ENCODE measurements at regions not wholly inside any gene's neighbourhood (a gene's known extent, or its start where the extent isn't known, plus 50 kb on each side); places are given as distances from the start of the nearest gene placed in this dataset.
"Not testable (repeated sequence)": the region's sequence is repeated elsewhere in the genome, so short reads cannot be mapped to it uniquely, and the experiment has no call there.

DNA sequence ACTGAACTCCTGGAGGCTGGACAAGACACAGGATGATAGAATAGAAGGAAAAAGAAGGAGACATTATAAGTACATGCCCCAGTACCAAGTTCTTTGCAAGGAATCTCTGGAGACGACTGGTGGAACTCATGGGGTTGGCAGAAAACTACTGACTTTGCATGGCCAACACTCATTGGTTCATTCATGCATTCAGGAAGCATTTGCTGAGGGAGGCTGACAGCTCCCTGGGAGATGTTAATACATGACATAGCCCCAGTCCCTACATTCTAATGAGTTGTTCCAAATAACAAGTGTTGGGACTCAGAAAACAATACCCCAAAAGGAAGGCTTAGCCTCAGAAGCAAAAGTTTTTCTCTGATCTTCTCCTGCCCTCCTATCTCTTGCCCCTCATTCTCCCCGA is 172.8 kb upstream of the IRF2BP2 start:
- no peak overlapping the region for H3K27ac Mint-ChIP-seq
- DNase-seq: no peak
- no peaks in the 10 kb centered on the region for H3K27me3 Mint-ChIP-seq

DNA sequence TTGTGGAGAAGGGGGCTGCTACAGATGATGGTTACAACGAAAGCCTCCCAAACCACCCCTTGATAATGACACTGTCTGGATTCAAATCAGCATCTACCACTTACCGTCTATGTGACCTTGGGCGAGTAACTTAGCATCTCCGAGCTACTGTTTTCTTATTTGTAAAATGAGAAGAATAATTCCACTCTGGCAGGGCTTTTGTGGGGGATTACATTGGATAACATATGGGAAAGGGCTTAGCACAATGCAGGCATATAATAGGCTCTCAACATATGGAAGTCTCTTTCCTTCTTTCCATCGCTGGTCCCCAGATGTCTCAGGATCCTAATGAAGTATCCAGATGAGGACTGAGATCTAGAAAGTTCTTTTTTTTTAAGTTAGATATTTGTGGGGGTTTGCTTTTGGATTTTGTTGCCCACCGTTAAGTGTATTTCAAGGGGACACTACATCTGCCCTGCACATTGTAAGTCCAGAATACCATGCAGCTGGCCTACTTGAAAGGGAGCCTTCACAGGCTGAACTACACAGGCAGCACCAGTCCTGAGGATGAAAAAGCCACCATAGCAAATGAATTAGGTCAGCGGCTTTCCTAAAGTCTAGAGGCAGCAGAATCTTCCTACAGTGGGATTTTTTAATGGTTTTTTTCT is 172.2 kb upstream of the IRF2BP2 start:
- no peaks in the 10 kb centered on the region for H3K36me3 Mint-ChIP-seq (ENCODE audit: insufficient read depth)
- DNase-seq: no peak
- no peaks in the 10 kb centered on the region for H3K9me3 Mint-ChIP-seq
- H3K4me3 Mint-ChIP-seq: no peak overlapping the region
- ATAC-seq (replicated peaks): no peak
- H3K4me1 Mint-ChIP-seq (ENCODE audit: low read depth in 2 of 2): no peaks in the 10 kb centered on the region
- no peaks in the 10 kb centered on the region for H3K27me3 Mint-ChIP-seq
- H3K27ac Mint-ChIP-seq: no peak overlapping the region

More for the DNA sequence above, 172.8 kb upstream of the IRF2BP2 start:
- Mint-ChIP-seq H3K36me3 (ENCODE audit: insufficient read depth) (no peaks in the 10 kb centered on the region), H3K4me3 (no peak overlapping the region), H3K9me3 (no peaks in the 10 kb centered on the region), H3K4me1 (ENCODE audit: low read depth in 2 of 2) (no peaks in the 10 kb centered on the region)
- ATAC-seq (replicated peaks): no peak

DNA sequence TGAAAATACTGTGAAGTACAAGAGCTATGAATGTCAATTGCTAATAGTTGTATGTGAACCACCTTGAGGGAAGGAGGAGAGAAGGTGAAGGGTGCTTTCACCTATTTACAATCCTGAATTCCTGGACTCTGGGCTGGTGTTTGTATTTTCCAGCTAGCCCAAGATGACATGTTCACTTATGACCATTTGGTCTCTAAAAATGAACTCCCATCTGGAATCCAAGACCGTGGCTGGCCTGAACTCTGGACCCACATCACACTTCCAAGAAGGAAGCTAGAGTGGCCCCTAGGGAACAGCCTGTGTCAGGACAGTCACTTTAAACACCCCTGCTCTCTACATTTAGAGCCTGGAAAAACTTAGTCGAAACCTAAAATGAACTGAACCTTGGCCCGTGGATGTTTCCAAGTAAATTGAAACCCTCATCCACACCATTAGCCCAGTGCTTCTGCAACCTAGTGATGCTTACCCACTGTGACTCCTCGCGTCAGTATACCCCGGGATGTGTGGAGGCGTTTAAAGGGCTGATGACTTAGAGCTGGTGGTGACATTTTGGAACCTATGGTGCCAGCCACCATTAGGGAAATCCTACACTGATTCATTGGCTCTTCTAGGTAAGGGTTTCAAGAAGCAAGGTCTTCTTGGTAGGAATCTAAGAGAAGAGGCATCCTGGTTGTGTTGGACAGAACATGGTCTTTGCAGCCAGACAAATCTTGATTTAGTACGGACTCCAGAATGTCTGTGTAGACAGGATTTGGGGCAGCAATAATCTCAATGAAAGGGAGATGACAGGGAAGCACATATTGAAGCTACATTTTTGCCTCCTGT is 171.5 kb upstream of the IRF2BP2 start:
- Mint-ChIP-seq H3K4me1 (ENCODE audit: low read depth in 2 of 2) (no peaks in the 10 kb centered on the region), H3K27ac (no peak overlapping the region), H3K36me3 (ENCODE audit: insufficient read depth) (no peaks in the 10 kb centered on the region), H3K4me3 (no peak overlapping the region), H3K9me3 (no peaks in the 10 kb centered on the region), H3K27me3 (no peaks in the 10 kb centered on the region)
- DNase-seq (no peak), ATAC-seq (replicated peaks) (no peak)

- no peak overlapping the region for H3K4me3 Mint-ChIP-seq
- ATAC-seq (replicated peaks) (no peak), DNase-seq (no peak)
- H3K27ac Mint-ChIP-seq: no peak overlapping the region
- no peaks in the 10 kb centered on the region for H3K9me3 Mint-ChIP-seq
- no peaks in the 10 kb centered on the region for H3K27me3 Mint-ChIP-seq
- no peaks in the 10 kb centered on the region for H3K4me1 Mint-ChIP-seq (ENCODE audit: low read depth in 2 of 2)
- H3K36me3 Mint-ChIP-seq (ENCODE audit: insufficient read depth): no peaks in the 10 kb centered on the region
Measured at GRCh38 chr1:234780531-234781162, 170.7 kb upstream of the IRF2BP2 start.

DNA sequence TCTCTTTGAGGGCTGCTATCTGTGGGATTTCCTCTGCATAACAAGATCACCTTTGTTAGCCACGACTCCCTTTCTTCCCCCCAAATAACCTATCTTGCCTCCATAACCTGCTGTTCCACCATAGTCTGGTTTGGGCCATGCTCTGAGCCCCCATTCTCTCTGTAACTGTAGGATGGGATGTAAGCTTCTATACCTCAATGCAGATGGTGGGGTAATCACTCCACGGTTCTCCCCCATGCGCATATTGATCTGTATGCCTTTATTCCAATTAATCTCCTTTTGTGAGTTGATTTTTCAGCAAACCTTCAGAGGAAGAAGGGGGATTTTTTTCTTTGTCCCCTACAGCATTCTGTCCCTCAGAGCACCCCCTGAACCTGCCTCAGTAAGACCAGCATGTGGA is 170.1 kb upstream of the IRF2BP2 start:
- Mint-ChIP-seq H3K4me1 (ENCODE audit: low read depth in 2 of 2) (peaks cover 0 to under 1% of the 10 kb centered on the region in 2 donors), H3K27ac (no peak overlapping the region), H3K36me3 (ENCODE audit: insufficient read depth) (no peaks in the 10 kb centered on the region), H3K9me3 (no peaks in the 10 kb centered on the region), H3K27me3 (no peaks in the 10 kb centered on the region), H3K4me3 (no peak overlapping the region)
- no peak for DNase-seq
- no peak for ATAC-seq (replicated peaks)

GRCh38 chr1:234779600-234779999 is 169.6 kb upstream of the IRF2BP2 start:
- H3K36me3 Mint-ChIP-seq (ENCODE audit: insufficient read depth); DNase-seq; H3K27ac Mint-ChIP-seq; H3K4me1 Mint-ChIP-seq (ENCODE audit: low read depth in 2 of 2); ATAC-seq (replicated peaks); H3K4me3 Mint-ChIP-seq; H3K27me3 Mint-ChIP-seq; H3K9me3 Mint-ChIP-seq: not testable (repeated sequence)

GRCh38 chr1:234779160-234779538 is 169.2 kb upstream of the IRF2BP2 start:
- H3K4me3 Mint-ChIP-seq: no peak overlapping the region
- no peak overlapping the region for H3K27ac Mint-ChIP-seq
- peaks cover 0 to 2% of the 10 kb centered on the region in 2 donors for H3K4me1 Mint-ChIP-seq (ENCODE audit: low read depth in 2 of 2)
- no peak for ATAC-seq (replicated peaks)
- H3K9me3 Mint-ChIP-seq: no peaks in the 10 kb centered on the region
- no peaks in the 10 kb centered on the region for H3K27me3 Mint-ChIP-seq
- H3K36me3 Mint-ChIP-seq (ENCODE audit: insufficient read depth): no peaks in the 10 kb centered on the region
- no peak for DNase-seq

DNA sequence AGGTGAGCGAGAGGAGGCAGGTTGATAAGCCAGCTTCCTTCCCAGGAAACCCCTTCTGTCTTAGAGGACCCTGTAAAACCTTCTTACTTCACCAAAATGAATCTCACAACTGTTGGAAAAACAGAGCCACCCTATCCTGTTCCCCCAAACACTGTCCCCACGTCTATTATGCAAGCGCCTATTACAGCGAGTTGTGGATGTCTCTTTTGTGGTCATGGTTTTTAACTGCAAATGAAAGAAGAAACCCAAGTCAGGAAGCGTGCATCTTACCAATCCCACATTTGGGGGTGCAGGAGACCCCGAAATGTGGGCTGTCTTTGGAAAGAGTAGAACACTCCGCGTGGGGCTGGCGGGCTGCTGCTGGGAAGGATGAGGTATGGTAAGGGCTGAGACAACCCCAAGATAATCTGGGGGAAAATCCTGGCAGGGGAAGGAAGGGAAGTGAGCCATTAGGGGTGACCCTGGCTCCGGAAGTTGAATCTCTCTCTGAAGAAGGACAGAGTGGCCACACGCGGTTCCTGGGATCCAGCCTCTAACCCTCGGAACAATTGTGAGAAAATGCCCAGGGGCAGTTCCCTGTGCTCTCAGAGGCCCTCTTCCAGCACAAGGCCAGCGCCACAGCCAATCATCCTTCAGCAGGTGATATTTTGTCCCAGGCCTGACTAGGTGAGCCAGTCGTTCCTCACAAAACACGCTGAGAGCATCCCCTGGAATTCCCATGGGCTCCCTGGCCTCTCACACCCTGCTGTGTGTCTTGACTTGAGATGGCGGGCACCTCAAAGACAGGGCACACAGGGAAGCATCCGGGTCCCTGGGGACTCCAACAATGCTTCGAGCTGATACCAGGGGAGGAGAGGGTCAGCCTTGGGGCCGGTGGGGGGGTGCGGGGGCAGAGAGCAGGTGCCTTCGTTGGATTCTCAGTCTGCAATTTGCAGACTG is 168.5 kb upstream of the IRF2BP2 start:
- Mint-ChIP-seq H3K4me3 (no peak overlapping the region), H3K4me1 (ENCODE audit: low read depth in 2 of 2) (peaks cover 0 to 2% of the 10 kb centered on the region in 2 donors), H3K36me3 (ENCODE audit: insufficient read depth) (no peaks in the 10 kb centered on the region), H3K27ac (no peak overlapping the region), H3K27me3 (no peaks in the 10 kb centered on the region), H3K9me3 (no peaks in the 10 kb centered on the region)
- DNase-seq: no peak
- ATAC-seq (replicated peaks): peak; percentile 45

DNA sequence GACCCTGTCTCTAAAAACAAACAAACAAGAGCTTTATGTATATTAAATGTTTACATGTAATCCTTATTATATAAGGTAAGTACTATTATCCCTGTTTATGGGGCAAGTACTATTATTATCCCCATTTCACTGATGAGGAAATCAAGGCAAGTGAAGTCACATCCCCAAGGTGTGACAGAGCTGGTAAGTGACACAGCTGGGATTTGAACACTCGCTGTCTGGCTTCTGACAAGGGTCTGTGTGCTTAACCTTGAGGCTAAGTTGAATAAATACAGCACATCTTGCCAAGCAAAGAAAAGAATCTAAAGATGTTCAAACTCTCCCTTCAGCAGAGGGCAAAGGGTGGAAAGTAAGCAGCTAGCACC is 167.9 kb upstream of the IRF2BP2 start:
- H3K4me1 Mint-ChIP-seq (ENCODE audit: low read depth in 2 of 2): peaks cover 3% of the 10 kb centered on the region in 2 donors
- DNase-seq: no peak
- peaks cover 3% of the 10 kb centered on the region for H3K36me3 Mint-ChIP-seq (ENCODE audit: insufficient read depth)
- ATAC-seq (replicated peaks): no peak
- no peak overlapping the region for H3K27ac Mint-ChIP-seq
- H3K27me3 Mint-ChIP-seq: no peaks in the 10 kb centered on the region
- H3K4me3 Mint-ChIP-seq: no peak overlapping the region
- H3K9me3 Mint-ChIP-seq: no peaks in the 10 kb centered on the region

DNA sequence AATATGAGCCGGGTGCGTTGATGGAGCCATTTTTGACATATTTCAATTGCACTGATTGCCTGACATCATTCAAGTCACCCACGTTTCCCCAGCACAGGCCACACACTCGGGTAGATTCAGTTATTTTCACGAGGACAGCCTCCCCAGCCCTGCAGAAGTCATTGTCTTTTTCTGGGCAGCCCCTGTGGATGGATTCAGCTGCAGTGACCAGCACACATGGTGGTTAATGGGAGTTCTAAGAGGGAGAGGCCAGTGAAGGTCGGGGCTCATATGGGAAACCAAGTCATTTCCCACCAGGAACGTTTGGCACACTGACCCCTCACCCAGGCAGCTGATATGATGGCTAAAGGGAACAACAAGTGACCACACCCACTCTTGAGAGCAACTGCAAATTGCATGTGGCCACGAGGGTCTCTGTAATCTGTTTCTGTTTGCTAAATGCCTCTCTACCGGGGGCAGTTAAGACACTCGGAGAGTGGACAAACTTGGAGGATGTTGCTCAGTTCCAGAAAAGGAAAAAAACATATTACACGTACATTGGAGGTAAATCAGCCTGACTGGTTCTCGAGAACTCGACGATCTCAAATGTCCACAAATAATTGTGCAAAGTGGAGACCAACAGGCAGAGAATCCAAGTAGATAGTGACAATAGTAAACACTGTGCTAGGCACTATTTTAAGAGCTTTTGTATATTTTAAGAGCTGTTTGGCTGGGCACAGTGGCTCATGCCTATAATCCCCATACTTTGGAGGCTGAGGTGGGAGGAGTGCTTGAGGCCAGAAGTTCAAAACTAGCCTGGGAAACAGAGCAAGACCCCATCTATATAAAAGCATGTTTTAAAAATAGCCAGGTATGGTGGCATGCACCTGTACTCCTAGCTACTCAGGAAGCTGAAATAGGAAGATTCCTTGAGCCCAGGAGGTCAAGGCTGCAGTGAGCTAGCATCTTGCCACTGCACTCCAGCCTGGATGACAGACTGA is 167.2 kb upstream of the IRF2BP2 start:
- peaks cover 8 to 9% of the 10 kb centered on the region in 2 donors for H3K4me1 Mint-ChIP-seq (ENCODE audit: low read depth in 2 of 2)
- ATAC-seq (replicated peaks) (no peak), DNase-seq (no peak)
- H3K27me3 Mint-ChIP-seq: no peaks in the 10 kb centered on the region
- no peak overlapping the region for H3K27ac Mint-ChIP-seq
- H3K4me3 Mint-ChIP-seq: no peak overlapping the region
- no peaks in the 10 kb centered on the region for H3K9me3 Mint-ChIP-seq
- H3K36me3 Mint-ChIP-seq (ENCODE audit: insufficient read depth): peaks cover 7% of the 10 kb centered on the region

DNA sequence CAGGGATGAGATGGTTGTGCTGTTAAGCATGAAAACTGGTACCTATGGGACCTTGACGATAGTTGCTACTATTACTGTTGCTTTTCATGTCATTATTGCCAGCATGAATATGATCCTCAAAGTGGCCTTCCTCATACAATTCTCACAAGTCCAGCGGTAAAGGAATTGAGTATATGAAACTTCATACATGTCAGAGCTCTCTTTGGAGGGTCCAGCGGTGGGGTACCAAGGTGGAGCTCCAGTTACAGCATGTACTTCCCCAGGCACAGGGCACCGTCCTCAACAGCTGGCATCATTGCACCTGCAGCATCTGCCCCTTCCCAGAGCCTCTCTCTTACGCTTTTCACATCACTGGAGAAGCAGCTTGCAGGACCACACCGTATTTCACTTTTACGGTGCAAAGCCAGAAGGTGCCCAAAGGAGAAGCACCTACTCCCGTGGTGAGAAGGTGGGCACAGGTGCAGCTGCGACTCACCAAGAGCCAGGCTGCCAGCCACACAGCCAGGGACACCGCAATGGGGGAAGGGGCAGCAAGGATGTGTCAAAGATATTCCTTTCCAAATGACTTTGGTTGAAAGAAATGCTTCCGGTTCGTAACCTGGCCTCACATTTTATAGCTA is 166.4 kb upstream of the IRF2BP2 start:
- peaks cover 13 to 16% of the 10 kb centered on the region in 2 donors for H3K4me1 Mint-ChIP-seq (ENCODE audit: low read depth in 2 of 2)
- ATAC-seq (replicated peaks): no peak
- no peaks in the 10 kb centered on the region for H3K9me3 Mint-ChIP-seq
- no peak overlapping the region for H3K4me3 Mint-ChIP-seq
- no peak overlapping the region for H3K27ac Mint-ChIP-seq
- DNase-seq: no peak
- H3K27me3 Mint-ChIP-seq: no peaks in the 10 kb centered on the region
- peaks cover 7% of the 10 kb centered on the region for H3K36me3 Mint-ChIP-seq (ENCODE audit: insufficient read depth)

Data from effector memory CD8-positive, alpha-beta T cell (primary cell).